Ectodermal cell (in vitro differentiated cells): ENCODE measurements at regions not wholly inside any gene's neighbourhood (a gene's known extent, or its start where the extent isn't known, plus 50 kb on each side); places are given as distances from the start of the nearest gene placed in this dataset.

Experiments
- H3K27ac ChIP-seq: 2 replicates; pipeline ENCODE4 v1.7.0; 2013; ENCODE audit warnings: mild to moderate bottlenecking, low read depth, low read length; ENCODE audit not compliant: insufficient read depth, poor library complexity, severe bottlenecking
- H3K27me3 ChIP-seq: 2 replicates; pipeline ENCODE4 v1.7.0; 2013; ENCODE audit warnings: mild to moderate bottlenecking, low read length; ENCODE audit not compliant: insufficient read depth, control insufficient read depth, poor library complexity, severe bottlenecking
- H3K36me3 ChIP-seq: one replicate; pipeline ENCODE4 v1.7.0; 2013; ENCODE audit warnings: low read length; ENCODE audit not compliant: control insufficient read depth, insufficient read depth
- H3K4me1 ChIP-seq: one replicate; pipeline ENCODE4 v1.7.0; 2013; ENCODE audit warnings: low read length; ENCODE audit not compliant: control insufficient read depth, insufficient read depth
- H3K4me3 ChIP-seq: 2 replicates; pipeline ENCODE4 v1.7.0; 2013; ENCODE audit warnings: low read depth, low read length, control low read depth; ENCODE audit not compliant: insufficient read depth
- H3K9me3 ChIP-seq: 2 replicates; pipeline ENCODE4 v1.7.0; 2013; ENCODE audit warnings: mild to moderate bottlenecking, low read length, moderate library complexity; ENCODE audit not compliant: control insufficient read depth
- WGBS, 2 experiments: methylation state at CpG; one replicate each; pipeline ENCODE4 v1.1.7; 2013; ENCODE audit warnings: missing lambda C conversion rate in 2 of 2; 5-methylcytosine and 5-hydroxymethylcytosine counted together

- H3K36me3 ChIP-seq = no peaks in the 10 kb centered on the region
- no peaks in the 10 kb centered on the region for H3K27me3 ChIP-seq
- 41 to 47% methylated on average over 3 of the region's 3 CpGs for WGBS, 2 experiments
- H3K9me3 ChIP-seq = no peaks in the 10 kb centered on the region
- H3K27ac ChIP-seq = no peak overlapping the region
- H3K4me3 ChIP-seq = no peak overlapping the region
- no peaks in the 10 kb centered on the region for H3K4me1 ChIP-seq
Measured at GRCh38 chr4:181688432-181688831, 554.8 kb upstream of the TENM3 start.

- Histone ChIP-seq H3K27ac (no peak overlapping the region), H3K9me3 (no peaks in the 10 kb centered on the region), H3K36me3 (no peaks in the 10 kb centered on the region), H3K4me1 (no peaks in the 10 kb centered on the region), H3K4me3 (no peak overlapping the region), H3K27me3 (no peaks in the 10 kb centered on the region)
- WGBS, 2 experiments = 77 to 79% methylated on average over 5 of the region's 5 CpGs
Measured at GRCh38 chr4:181688872-181689271, 554.3 kb upstream of the TENM3 start.

GRCh38 chr4:181690498-181690897 lies 552.7 kb upstream of the TENM3 start:
- no peaks in the 10 kb centered on the region for H3K27me3 ChIP-seq
- H3K36me3 ChIP-seq = no peaks in the 10 kb centered on the region
- no peak overlapping the region for H3K27ac ChIP-seq
- H3K4me1 ChIP-seq = no peaks in the 10 kb centered on the region
- 94 to 99% methylated on average over 1 to 2 of the region's 2 CpGs for WGBS, 2 experiments
- no peaks in the 10 kb centered on the region for H3K9me3 ChIP-seq
- H3K4me3 ChIP-seq = no peak overlapping the region

- Histone ChIP-seq H3K9me3 (no peaks in the 10 kb centered on the region), H3K27me3 (no peaks in the 10 kb centered on the region), H3K4me3 (no peak overlapping the region), H3K27ac (no peak overlapping the region), H3K36me3 (no peaks in the 10 kb centered on the region), H3K4me1 (no peaks in the 10 kb centered on the region)
- 89 to 92% methylated on average over 5 of the region's 5 CpGs for WGBS, 2 experiments
Measured at GRCh38 chr4:181692965-181693364, 550.2 kb upstream of the TENM3 start.

- no peaks in the 10 kb centered on the region for H3K27me3 ChIP-seq
- 84 to 90% methylated on average over 6 to 7 of the region's 7 CpGs for WGBS, 2 experiments
- no peaks in the 10 kb centered on the region for H3K4me1 ChIP-seq
- no peak overlapping the region for H3K4me3 ChIP-seq
- H3K9me3 ChIP-seq = no peaks in the 10 kb centered on the region
- H3K36me3 ChIP-seq = no peaks in the 10 kb centered on the region
- H3K27ac ChIP-seq = no peak overlapping the region
Measured at GRCh38 chr4:181693517-181693916, 549.7 kb upstream of the TENM3 start.

- H3K27ac ChIP-seq = no peak overlapping the region
- no peak overlapping the region for H3K4me3 ChIP-seq
- no peaks in the 10 kb centered on the region for H3K27me3 ChIP-seq
- WGBS, 2 experiments = 56 to 100% methylated on average over 1 of the region's 1 CpG
- no peaks in the 10 kb centered on the region for H3K36me3 ChIP-seq
- no peaks in the 10 kb centered on the region for H3K4me1 ChIP-seq
- no peaks in the 10 kb centered on the region for H3K9me3 ChIP-seq
Measured at GRCh38 chr4:181698221-181698620, 545.0 kb upstream of the TENM3 start.

- H3K4me1 ChIP-seq = no peaks in the 10 kb centered on the region
Measured at GRCh38 chr4:181701214-181701613, 542.0 kb upstream of the TENM3 start.

GRCh38 chr4:181701894-181702293 lies 541.3 kb upstream of the TENM3 start:
- Histone ChIP-seq H3K9me3 (no peaks in the 10 kb centered on the region), H3K27ac (no peak overlapping the region), H3K4me1 (no peaks in the 10 kb centered on the region), H3K27me3 (no peaks in the 10 kb centered on the region), H3K4me3 (no peak overlapping the region), H3K36me3 (no peaks in the 10 kb centered on the region)
- WGBS, 2 experiments = 90 to 94% methylated on average over 9 of the region's 9 CpGs

More at GRCh38 chr4:181701214-181701613, 542.0 kb upstream of the TENM3 start:
- no peak overlapping the region for H3K27ac ChIP-seq
- WGBS, 2 experiments = 86% methylated on average over 5 of the region's 5 CpGs
- no peaks in the 10 kb centered on the region for H3K27me3 ChIP-seq
- no peaks in the 10 kb centered on the region for H3K9me3 ChIP-seq
- H3K4me3 ChIP-seq = no peak overlapping the region
- no peaks in the 10 kb centered on the region for H3K36me3 ChIP-seq

GRCh38 chr4:181702864-181703495 lies 540.2 kb upstream of the TENM3 start:
- Histone ChIP-seq H3K9me3 (no peaks in the 10 kb centered on the region), H3K36me3 (no peaks in the 10 kb centered on the region), H3K27ac (no peak overlapping the region), H3K27me3 (no peaks in the 10 kb centered on the region), H3K4me3 (no peak overlapping the region), H3K4me1 (no peaks in the 10 kb centered on the region)
- 95 to 96% methylated on average over 11 of the region's 11 CpGs for WGBS, 2 experiments

- no peak overlapping the region for H3K27ac ChIP-seq
- no peaks in the 10 kb centered on the region for H3K36me3 ChIP-seq
- H3K4me1 ChIP-seq = no peaks in the 10 kb centered on the region
- H3K9me3 ChIP-seq = no peaks in the 10 kb centered on the region
- no peak overlapping the region for H3K4me3 ChIP-seq
- WGBS, 2 experiments = 89 to 96% methylated on average over 7 of the region's 7 CpGs
- H3K27me3 ChIP-seq = no peaks in the 10 kb centered on the region
Measured at GRCh38 chr4:181710143-181710542, 533.1 kb upstream of the TENM3 start.

GRCh38 chr4:181711387-181711786 lies 531.8 kb upstream of the TENM3 start:
- 97 to 100% methylated on average over 1 of the region's 1 CpG for WGBS, 2 experiments
- H3K27ac ChIP-seq = no peak overlapping the region
- H3K9me3 ChIP-seq = no peaks in the 10 kb centered on the region
- no peaks in the 10 kb centered on the region for H3K36me3 ChIP-seq
- no peaks in the 10 kb centered on the region for H3K27me3 ChIP-seq
- H3K4me3 ChIP-seq = no peak overlapping the region
- no peaks in the 10 kb centered on the region for H3K4me1 ChIP-seq
